Transverse colon (tissue), 4 donors: ENCODE measurements at regions not wholly inside any gene's neighbourhood (a gene's known extent, or its start where the extent isn't known, plus 50 kb on each side); places are given as distances from the start of the nearest gene placed in this dataset.

Experiments
- EP300 ChIP-seq: sonication (generic); formaldehyde crosslinking; IDR thresholded peaks from one replicate; pipeline ENCODE4 v1.6.1; 2017; ENCODE audit warnings: antibody characterized with exemption, low read depth
- POLR2A ChIP-seq: fragments of 450-650 bp; IDR thresholded peaks from one replicate; pipeline ENCODE4 v1.6.1; 2016; ENCODE audit warnings: antibody characterized with exemption, mild to moderate bottlenecking, moderate library complexity
- POLR2AphosphoS5 ChIP-seq, 3 donors: sonication (generic); formaldehyde crosslinking; IDR thresholded peaks; one replicate each; pipeline ENCODE4 v1.6.1; 2016; ENCODE audit warnings: antibody characterized with exemption in 3 of 3
- TF ChIP-seq, protein P1 (sequence below), 5 experiments: fragments of 200-600 bp in 3 of 5; fragments of 450-650 bp in 2 of 5; sonication (generic) in 3 of 5; IDR thresholded peaks; 1 replicate in 2 of 5; 2 replicates in 3 of 5; pipeline ENCODE4 v1.5.1; 2016 to 2017; ENCODE audit warnings: antibody characterized with exemption in 5 of 5, inconsistent platforms in 3 of 5, mild to moderate bottlenecking in 2 of 5, moderate library complexity in 1 of 5

DNA sequence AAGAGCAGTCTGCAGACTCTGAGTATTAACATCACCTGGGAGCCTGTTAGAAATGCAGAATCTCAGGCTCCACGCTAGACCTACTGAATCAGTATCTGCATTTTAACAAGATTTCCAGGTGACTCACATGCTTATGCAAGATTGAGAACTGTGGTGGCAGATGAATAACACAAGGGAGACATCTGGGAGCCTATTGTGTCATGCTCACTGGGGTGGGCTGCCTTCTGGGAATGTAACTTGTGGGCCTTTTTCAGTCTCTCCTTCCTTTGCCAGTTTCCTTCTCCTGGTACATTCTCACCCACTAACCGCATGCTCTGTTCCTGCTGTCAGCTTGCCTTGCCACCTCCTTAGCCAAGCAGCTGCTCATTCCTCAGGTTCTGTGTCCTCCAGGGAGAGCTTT is 176.6 kb upstream of the C9orf72 start:
- TF ChIP-seq, protein P1, sequence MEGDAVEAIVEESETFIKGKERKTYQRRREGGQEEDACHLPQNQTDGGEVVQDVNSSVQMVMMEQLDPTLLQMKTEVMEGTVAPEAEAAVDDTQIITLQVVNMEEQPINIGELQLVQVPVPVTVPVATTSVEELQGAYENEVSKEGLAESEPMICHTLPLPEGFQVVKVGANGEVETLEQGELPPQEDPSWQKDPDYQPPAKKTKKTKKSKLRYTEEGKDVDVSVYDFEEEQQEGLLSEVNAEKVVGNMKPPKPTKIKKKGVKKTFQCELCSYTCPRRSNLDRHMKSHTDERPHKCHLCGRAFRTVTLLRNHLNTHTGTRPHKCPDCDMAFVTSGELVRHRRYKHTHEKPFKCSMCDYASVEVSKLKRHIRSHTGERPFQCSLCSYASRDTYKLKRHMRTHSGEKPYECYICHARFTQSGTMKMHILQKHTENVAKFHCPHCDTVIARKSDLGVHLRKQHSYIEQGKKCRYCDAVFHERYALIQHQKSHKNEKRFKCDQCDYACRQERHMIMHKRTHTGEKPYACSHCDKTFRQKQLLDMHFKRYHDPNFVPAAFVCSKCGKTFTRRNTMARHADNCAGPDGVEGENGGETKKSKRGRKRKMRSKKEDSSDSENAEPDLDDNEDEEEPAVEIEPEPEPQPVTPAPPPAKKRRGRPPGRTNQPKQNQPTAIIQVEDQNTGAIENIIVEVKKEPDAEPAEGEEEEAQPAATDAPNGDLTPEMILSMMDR (IDR thresholded peaks at IDR 0.05): no peak
- TF ChIP-seq POLR2AphosphoS5 (IDR thresholded peaks at IDR 0.05) (no peak), EP300 (no peak), POLR2A (no peak)
